Mammary epithelial cell (primary cell): ENCODE measurements at regions not wholly inside any gene's neighbourhood (a gene's known extent, or its start where the extent isn't known, plus 50 kb on each side); places are given as distances from the start of the nearest gene placed in this dataset.

Source experiments
- CTCF ChIP-seq, 2 donors: IDR thresholded peaks in 1 of 2; conservative IDR thresholded peaks in 1 of 2; 2 replicates each; pipeline ENCODE4 v1.5.1; 2011 to 2012; ENCODE audit warnings: inconsistent platforms in 2 of 2, low read length in 2 of 2, mild to moderate bottlenecking in 2 of 2, control low read depth in 1 of 2, low read depth in 1 of 2; ENCODE audit not compliant: insufficient read depth in 1 of 2; ENCODE audit errors: extremely low read depth in 1 of 2
- EZH2 ChIP-seq: IDR thresholded peaks from 2 replicates; pipeline ENCODE4 v1.6.1; 2012; ENCODE audit warnings: low read length, inconsistent platforms, borderline replicate concordance

DNA sequence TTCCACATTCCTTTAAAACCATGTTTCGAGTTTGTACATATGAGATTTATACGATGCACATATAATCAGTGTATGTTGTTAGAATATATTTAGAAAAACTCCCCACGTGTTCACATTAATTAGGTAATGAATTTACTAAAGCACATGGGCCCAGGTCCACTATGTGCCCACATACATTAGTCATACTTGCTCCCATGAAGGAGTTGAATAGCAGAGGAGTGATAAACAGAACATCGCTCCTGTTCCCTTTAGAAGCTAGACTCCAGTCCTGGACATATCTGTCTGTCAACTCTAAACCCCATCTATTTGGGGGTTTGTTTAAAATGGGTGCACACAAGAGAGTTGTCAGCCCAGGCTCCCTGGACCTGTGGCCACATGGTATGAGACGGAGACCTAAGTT is 108.1 kb upstream of the TIAM2 start:
- TF ChIP-seq CTCF (conservative IDR thresholded peaks at IDR 0.05 in 1 of 2, IDR thresholded peaks at IDR 0.05 in 1 of 2; ENCODE audit: extremely low read depth in 1 of 2, insufficient read depth in 1 of 2, low read depth in 1 of 2, low read length in 2 of 2) (no peak), EZH2 (no peak)
